Hematopoietic multipotent progenitor cell treated with erythropoietin and hydrocortisone succinate and interleukin-3 and kit ligand, for 4 days (in vitro differentiated cells): ENCODE measurements at regions not wholly inside any gene's neighbourhood (a gene's known extent, or its start where the extent isn't known, plus 50 kb on each side); places are given as distances from the start of the nearest gene placed in this dataset.

Experiments used
- DNase-seq: peaks from one replicate; pipeline ENCODE4 v3.0.0-alpha.2; 2015

- DNase-seq = no peak
Measured at GRCh38 chr12:78407722-78408121, 456.9 kb upstream of the SYT1 start.

GRCh38 chr12:78414071-78414470 is 450.5 kb upstream of the SYT1 start:
- DNase-seq = no peak

- peak; percentile 75 for DNase-seq
Measured at GRCh38 chr12:78418919-78419318, 445.7 kb upstream of the SYT1 start.

- DNase-seq = no peak
Measured at GRCh38 chr12:78419513-78419912, 445.1 kb upstream of the SYT1 start.

GRCh38 chr12:78420991-78421390 is 443.6 kb upstream of the SYT1 start:
- no peak for DNase-seq

GRCh38 chr12:78430551-78430950 is 434.0 kb upstream of the SYT1 start:
- no peak for DNase-seq

GRCh38 chr12:78431931-78432330 is 432.6 kb upstream of the SYT1 start:
- no peak for DNase-seq

- DNase-seq = no peak
Measured at GRCh38 chr12:78439666-78440065, 424.9 kb upstream of the SYT1 start.

- DNase-seq = no peak
Measured at GRCh38 chr12:78441737-78442453, 422.7 kb upstream of the SYT1 start.

- no peak for DNase-seq
Measured at GRCh38 chr12:78442454-78442801, 422.1 kb upstream of the SYT1 start.

- DNase-seq = no peak
Measured at GRCh38 chr12:78446555-78446954, 418.0 kb upstream of the SYT1 start.

- DNase-seq = no peak
Measured at GRCh38 chr12:78447373-78447772, 417.2 kb upstream of the SYT1 start.

GRCh38 chr12:78448692-78449091 is 415.9 kb upstream of the SYT1 start:
- no peak for DNase-seq

- DNase-seq = no peak
Measured at GRCh38 chr12:78455991-78456390, 408.6 kb upstream of the SYT1 start.

- DNase-seq = peak; percentile 46
Measured at GRCh38 chr12:78457938-78458337, 406.6 kb upstream of the SYT1 start.

- DNase-seq = peak; percentile 52
Measured at GRCh38 chr12:78470354-78471195, 394.0 kb upstream of the SYT1 start.

- no peak for DNase-seq
Measured at GRCh38 chr12:78473136-78473535, 391.4 kb upstream of the SYT1 start.

- DNase-seq = no peak
Measured at GRCh38 chr12:78473561-78473960, 391.0 kb upstream of the SYT1 start.

- DNase-seq = no peak
Measured at GRCh38 chr12:78483767-78484315, 380.7 kb upstream of the SYT1 start.

- DNase-seq = no peak
Measured at GRCh38 chr12:78489990-78490389, 374.6 kb upstream of the SYT1 start.

GRCh38 chr12:78490861-78491260 is 373.7 kb upstream of the SYT1 start:
- DNase-seq = no peak

GRCh38 chr12:78494911-78495310 is 369.7 kb upstream of the SYT1 start:
- DNase-seq = no peak

- no peak for DNase-seq
Measured at GRCh38 chr12:78501825-78502224, 362.7 kb upstream of the SYT1 start.

GRCh38 chr12:78519422-78519821 is 345.2 kb upstream of the SYT1 start:
- DNase-seq = no peak
